ENCODE measurements at regions not wholly inside any gene's neighbourhood (a gene's known extent, or its start where the extent isn't known, plus 50 kb on each side); places are given as distances from the start of the nearest gene placed in this dataset.
"Not testable (repeated sequence)": the region's sequence is repeated elsewhere in the genome, so short reads cannot be mapped to it uniquely, and the experiment has no call there.

GRCh38 chr5:153296251-153296844, 194.1 kb upstream of the GRIA1 start:
- DNase-seq = peak; percentile 12

DNA sequence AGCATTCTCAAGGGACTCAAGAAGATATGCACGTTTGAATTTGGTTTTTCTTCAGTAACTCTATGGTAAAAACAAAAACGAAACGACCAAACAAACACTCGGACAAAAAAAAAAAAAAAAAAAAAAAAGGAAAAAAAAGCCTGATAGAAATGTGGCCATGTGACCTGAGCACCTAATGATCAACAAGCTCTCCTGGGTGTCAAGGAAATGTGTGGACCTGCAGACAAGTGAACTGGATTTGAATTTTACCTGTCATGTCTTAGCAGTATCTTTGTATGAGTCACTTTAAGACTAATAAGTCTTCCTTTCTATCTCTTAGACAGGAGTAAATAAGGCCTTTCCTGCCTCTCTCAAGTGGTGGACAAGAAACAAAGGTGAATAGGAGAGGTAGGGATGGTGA, 190.6 kb upstream of the GRIA1 start:
- no peak for DNase-seq

DNA sequence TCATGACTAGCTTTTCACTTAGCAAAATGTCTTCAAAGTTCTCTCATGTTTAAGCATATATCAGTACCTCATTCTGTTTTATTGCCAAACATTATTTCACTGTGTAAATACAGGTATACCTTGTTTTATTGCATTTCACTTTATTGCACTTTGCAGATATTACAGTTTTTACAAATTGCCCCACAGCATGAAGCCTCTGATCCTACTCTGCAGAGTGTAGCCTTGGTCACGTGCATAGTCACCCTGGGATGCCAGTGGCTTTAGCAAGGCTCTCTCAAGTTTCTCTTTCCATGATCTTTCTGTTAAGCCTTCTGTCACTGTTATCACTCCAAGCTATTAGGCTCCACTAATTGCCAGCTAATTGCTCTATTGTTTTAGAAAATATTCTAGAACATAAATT, 182.2 kb upstream of the GRIA1 start:
- no peak for DNase-seq

DNA sequence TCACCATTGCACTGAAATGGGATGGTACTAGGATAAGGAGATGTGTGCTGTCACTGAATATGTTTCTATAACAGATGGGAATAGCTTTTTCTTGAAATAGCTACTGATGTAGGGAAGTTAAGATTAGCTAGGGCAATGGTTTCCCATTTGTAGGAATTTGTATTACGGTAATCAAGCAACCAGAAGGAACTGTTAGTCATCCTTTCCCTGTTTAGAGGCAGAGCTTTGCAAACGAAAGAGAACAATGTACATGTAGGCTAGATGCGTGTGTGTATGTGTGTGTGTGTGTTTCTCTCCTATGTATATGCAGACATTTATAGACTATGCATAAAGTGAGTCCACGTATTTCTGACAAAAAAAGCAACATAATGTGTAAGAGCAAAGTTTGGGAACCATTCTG, 171.9 kb upstream of the GRIA1 start:
- no peak for DNase-seq

GRCh38 chr5:153321478-153321877, 169.0 kb upstream of the GRIA1 start:
- DNase-seq = no peak

DNA sequence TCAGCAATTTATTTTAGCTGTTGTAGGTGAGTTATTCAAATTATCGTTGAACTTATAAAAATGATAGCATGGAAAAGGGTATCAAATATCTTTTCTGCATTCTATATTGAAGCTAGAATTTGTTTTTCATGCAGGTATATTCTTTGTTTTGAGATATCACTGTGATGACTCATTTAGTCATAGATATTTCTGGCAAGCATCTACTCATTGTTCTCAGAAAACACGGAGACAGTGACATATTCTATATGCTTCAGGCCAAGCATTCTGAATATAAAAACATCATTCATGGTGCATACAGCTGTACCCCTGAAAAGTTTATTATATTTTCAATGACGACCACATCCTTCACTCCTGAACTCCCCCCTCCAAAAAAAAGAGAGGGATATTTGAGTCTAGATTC, 150.3 kb upstream of the GRIA1 start:
- DNase-seq = no peak

GRCh38 chr5:153340738-153341137, 149.7 kb upstream of the GRIA1 start:
- DNase-seq = no peak

GRCh38 chr5:153342487-153342886, 148.0 kb upstream of the GRIA1 start:
- no peak for DNase-seq

DNA sequence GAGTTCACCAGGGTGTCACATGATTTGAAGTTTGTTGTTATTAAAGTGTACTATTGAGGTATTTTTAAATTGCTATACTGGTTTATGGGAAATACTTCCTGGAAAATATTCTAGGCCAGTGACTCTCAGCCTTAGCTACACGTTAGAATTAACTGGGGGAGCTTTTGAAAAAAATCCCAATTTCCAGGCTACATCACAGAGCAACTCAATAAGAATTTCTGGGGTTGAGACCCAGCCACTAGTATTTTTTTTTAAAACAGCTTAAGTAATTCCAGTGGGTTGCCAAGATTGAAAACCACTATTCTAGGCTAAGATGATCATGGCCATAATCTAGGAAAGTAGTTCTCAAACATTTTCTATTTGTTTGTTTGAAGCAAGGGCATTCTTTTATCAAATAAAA, 142.9 kb upstream of the GRIA1 start:
- DNase-seq = no peak

- no peak for DNase-seq
Observed at GRCh38 chr5:153350175-153350883, 140.1 kb upstream of the GRIA1 start.

- DNase-seq = no peak
Observed at GRCh38 chr5:153352685-153353219, 137.7 kb upstream of the GRIA1 start.

- no peak for DNase-seq
Observed at GRCh38 chr5:153357493-153358112, 132.9 kb upstream of the GRIA1 start.

- DNase-seq = no peak
Observed at GRCh38 chr5:153358315-153358976, 132.0 kb upstream of the GRIA1 start.

DNA sequence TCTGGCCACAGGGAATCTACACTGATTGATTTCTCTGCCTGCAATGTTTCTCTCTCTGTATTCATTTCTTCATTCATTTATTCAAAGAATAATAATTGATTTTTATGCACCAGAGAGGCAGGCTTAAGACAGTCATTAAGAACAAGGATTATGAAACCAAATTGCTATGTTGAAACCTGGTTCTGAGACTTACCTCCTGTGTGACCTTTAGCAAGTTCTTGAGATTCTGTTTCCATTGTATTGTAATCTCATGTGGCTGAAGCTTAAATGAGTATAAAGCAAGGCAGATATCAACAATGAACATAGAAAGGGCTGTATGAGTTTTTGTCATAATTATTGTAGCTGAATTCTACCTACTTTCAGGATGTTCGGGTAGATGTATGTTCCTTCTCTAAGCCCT, 129.6 kb upstream of the GRIA1 start:
- DNase-seq = no peak

DNA sequence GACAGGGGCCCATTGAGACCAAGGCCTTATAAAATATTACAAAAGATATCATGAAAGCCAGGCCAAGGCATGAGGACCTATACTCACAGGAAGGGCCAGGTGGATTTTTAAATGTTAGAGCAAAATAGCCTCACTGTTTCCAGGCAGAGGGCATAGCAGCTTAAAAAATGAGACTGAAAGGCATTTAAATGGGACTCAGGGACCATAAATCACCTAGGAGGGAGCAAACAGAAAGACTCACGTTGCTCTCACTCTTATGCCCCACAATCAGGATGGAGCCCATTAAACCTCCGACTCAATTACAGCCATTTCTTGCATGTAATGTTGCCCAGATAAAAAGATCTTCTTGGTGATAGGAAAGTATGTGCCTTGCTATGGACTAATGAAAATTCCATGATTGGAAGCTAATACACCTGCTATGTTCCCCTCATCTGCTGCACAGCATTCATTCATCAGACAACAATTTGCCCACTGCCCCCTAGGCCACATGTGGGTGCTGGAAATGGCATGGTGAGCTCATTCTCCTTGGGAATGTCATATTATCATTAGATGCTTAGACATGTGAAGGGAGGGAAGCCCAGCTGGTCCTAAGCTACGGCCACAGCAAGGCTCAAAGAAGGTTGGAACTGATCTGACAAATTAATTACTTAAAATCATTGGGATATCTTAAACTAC, 128.6 kb upstream of the GRIA1 start:
- no peak for DNase-seq

DNA sequence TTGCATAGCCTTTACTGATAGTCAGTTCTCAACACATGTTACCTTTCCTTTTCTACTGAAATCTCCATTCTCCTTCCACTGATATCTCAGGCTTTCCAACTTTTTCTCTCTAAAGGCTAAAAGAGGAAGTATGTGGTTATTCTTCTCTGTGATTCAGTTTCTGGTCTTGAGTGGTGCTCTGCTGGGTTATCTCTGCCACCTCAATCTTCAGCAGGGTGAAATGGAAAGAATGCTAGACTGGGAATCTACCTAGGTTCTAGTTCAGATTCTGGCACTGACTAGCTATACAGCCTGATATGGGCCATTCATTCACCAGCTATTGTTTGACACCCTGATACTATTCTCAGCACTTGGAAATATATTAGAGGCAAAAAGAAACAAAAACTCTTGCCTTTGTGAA, 124.9 kb upstream of the GRIA1 start:
- no peak for DNase-seq

GRCh38 chr5:153367466-153367865, 123.0 kb upstream of the GRIA1 start:
- DNase-seq = no peak

- no peak for DNase-seq
Observed at GRCh38 chr5:153372425-153373129, 117.9 kb upstream of the GRIA1 start.

DNA sequence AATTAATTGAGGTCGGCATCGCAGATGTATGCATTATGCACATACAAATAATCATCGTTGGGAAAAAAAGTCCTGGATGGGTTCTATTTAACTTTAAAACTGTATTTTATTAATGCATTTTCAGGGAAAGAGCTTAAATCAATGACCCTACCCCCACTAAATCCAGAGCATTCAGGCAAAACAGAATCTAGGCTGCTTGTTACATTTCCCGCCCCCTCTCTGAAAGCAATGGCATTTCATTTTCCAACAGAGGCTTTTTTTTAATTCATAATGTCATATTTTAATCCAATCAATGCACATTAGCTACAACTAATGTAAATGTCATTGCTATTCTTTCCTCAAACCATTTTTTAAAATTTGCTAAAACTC, 117.4 kb upstream of the GRIA1 start:
- no peak for DNase-seq

GRCh38 chr5:153381630-153382029, 108.8 kb upstream of the GRIA1 start:
- DNase-seq = not testable (repeated sequence)

DNA sequence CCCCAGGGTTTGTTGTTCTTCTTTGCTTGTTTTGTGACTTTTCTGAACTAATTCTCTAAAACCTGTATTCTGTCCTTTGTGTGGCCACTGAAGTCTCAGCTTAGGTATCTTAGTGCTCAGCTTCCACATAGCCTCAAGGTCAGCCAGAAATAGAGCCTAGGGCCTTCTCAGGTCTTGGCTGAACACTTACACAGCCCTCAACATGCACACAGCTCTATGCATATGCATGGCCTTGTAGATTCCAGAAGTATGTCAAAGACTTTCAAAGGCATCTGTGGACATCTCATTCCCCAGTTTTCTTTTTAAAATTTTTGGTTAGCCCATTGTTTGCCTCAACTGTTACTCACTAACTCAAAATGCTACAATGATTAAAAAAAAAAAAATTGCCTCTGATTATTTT, 99.9 kb upstream of the GRIA1 start:
- DNase-seq = no peak

DNA sequence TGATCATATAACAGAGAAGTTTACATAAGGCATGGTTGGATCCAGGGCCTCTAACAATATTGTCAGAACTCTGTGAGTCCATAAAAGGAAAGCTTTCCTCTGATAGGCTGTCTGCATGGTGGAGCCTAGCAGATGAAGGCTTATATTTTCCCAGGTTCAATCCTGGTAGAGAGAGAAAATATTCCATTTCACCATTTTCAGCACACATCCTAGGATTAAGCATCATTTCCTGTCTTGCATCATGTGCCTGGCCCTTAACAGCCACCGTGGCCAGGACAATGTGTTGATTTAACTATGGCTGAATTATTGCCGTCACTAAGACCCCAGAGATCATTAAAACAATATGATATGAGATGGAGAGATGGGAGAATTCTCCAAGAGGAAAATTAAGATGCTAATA, 90.9 kb upstream of the GRIA1 start:
- no peak for DNase-seq

Data from activated gamma-delta T cell (primary cell).